ENCODE measurements at regions not wholly inside any gene's neighbourhood (a gene's known extent, or its start where the extent isn't known, plus 50 kb on each side); places are given as distances from the start of the nearest gene placed in this dataset.

DNA sequence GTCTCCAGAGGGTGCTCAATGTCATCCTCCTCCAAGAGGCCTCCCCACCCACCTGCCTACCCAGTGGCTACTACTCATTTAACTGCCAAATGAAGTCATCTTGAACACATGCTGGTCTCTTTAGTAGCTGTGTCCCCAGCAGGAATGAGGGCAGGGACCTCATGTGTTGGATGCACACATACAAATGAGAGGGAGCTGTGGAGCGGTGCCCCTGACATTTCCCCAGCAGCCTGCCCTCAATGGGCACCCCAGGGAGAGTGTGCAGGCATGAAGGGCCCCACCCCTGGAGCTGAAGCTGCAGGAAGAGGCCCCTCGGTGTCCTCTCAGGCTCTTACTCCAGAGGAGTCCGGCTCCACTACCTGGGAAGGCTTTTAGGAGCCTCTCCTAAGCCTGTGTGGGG lies 1322.7 kb downstream of the UQCRFS1 start:
- no peak overlapping the region for H3K27ac Mint-ChIP-seq
- H3K4me1 Mint-ChIP-seq (ENCODE audit: low read depth): no peaks in the 10 kb centered on the region
- no peak for ATAC-seq
- no peak for TF ChIP-seq CTCF (IDR thresholded peaks at IDR 0.05)
- no peak for DNase-seq
- H3K9me3 Mint-ChIP-seq: peaks cover 16% of the 10 kb centered on the region
- H3K4me3 Mint-ChIP-seq: no peak overlapping the region
- intact Hi-C loops (cut with micrococcal nuclease): no loop called here
- CTCF ChIA-PET: no interaction called here
- POLR2A ChIA-PET: interaction anchor here (1.2 kb wide), 1 partner anchor 9 kb away, joined by 3 read pairs; no protein-coding TSS in a partner anchor
- H3K27me3 Mint-ChIP-seq: no peaks in the 10 kb centered on the region
- H3K36me3 Mint-ChIP-seq (ENCODE audit: low read depth): no peaks in the 10 kb centered on the region

DNA sequence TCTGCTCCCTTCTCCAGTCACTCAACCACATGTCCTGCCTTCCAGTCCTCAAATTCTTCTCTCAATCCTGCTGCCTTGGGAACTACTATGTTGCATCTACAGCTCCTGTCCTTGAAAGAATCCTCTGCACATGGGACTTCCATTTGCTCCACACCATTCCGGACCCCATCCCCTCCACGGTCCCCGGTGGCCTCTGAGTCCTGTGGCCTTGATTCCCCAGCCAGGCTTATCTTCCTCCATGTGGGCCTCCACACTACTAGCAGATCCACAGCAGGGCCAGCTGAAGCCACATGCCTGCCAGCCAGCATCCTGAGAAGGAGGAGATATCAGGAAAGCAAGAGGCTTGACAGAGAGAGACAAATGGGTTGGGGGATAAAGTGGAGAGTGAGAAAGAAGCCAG lies 1323.8 kb downstream of the UQCRFS1 start:
- TF ChIP-seq CTCF (IDR thresholded peaks at IDR 0.05): no peak
- intact Hi-C loops (cut with micrococcal nuclease): no loop called here
- H3K27ac Mint-ChIP-seq: no peak overlapping the region

DNA sequence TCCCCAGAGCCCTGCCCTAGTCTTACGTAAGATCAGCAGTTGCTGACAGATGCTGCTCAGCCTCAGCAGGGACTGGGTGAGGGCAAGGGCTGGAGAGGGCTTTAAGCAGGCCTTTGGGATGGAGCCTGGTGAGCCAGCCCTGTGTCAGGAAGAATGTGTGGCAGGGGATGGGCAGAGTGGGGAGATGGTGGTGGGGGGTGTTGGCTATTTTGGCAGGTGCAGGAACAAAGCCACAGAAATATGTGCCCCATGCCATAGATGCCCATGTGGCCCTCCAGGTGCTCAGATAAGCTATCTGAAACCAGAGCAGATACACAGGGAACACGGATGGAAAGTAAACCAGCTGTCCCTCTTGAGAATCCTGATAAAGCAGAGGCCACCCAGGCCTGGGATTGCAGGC lies 1325.0 kb downstream of the UQCRFS1 start:
- Mint-ChIP-seq H3K27me3 (no peaks in the 10 kb centered on the region), H3K4me1 (ENCODE audit: low read depth) (no peaks in the 10 kb centered on the region), H3K36me3 (ENCODE audit: low read depth) (no peaks in the 10 kb centered on the region), H3K27ac (no peak overlapping the region), H3K9me3 (peaks cover 18% of the 10 kb centered on the region), H3K4me3 (no peak overlapping the region)
- ATAC-seq: no peak
- POLR2A ChIA-PET: no interaction called here
- intact Hi-C loops (cut with micrococcal nuclease): no loop called here
- CTCF ChIA-PET: no interaction called here
- DNase-seq: no peak
- no peak for TF ChIP-seq CTCF (IDR thresholded peaks at IDR 0.05)

More for the DNA sequence above, 1323.8 kb downstream of the UQCRFS1 start:
- Mint-ChIP-seq H3K4me1 (ENCODE audit: low read depth) (no peaks in the 10 kb centered on the region), H3K27me3 (no peaks in the 10 kb centered on the region), H3K4me3 (no peak overlapping the region), H3K9me3 (peaks cover 18% of the 10 kb centered on the region), H3K36me3 (ENCODE audit: low read depth) (no peaks in the 10 kb centered on the region)
- no peak for DNase-seq
- ChIA-PET POLR2A (interaction anchor here (1.2 kb wide), 1 partner anchor 8 kb away, joined by 3 read pairs; no protein-coding TSS in a partner anchor), CTCF (no interaction called here)
- ATAC-seq: no peak

GRCh38 chr19:27885359-27885758 lies 1327.6 kb downstream of the UQCRFS1 start:
- Mint-ChIP-seq H3K27me3 (no peaks in the 10 kb centered on the region), H3K4me1 (ENCODE audit: low read depth) (no peaks in the 10 kb centered on the region), H3K4me3 (no peak overlapping the region), H3K27ac (no peak overlapping the region), H3K9me3 (peaks cover 22% of the 10 kb centered on the region), H3K36me3 (ENCODE audit: low read depth) (no peaks in the 10 kb centered on the region)
- no peak for TF ChIP-seq CTCF (IDR thresholded peaks at IDR 0.05)
- intact Hi-C loops (cut with micrococcal nuclease): no loop called here
- DNase-seq: no peak
- ATAC-seq: no peak
- CTCF ChIA-PET: no interaction called here
- POLR2A ChIA-PET: no interaction called here

DNA sequence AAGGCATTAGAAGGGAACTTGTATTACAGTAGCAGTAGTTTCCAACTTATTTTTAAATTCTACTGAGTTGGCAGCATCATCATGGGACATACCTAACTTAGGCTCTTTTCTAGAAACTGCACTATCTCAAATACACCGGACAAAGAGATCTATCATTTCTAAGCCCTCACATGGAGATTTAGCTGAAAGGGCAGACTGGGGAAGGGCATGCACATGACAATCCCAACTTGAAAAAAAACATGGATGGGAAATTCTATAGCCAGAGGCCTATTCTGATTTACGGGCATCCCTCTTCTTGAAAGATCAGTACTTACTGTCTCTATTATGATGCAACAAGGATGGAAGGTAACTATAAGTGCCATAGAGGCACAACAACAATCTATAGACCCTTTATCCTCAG lies 1328.6 kb downstream of the UQCRFS1 start:
- no peaks in the 10 kb centered on the region for H3K4me1 Mint-ChIP-seq (ENCODE audit: low read depth)
- POLR2A ChIA-PET: no interaction called here
- CTCF ChIA-PET: no interaction called here
- H3K27ac Mint-ChIP-seq: no peak overlapping the region
- ATAC-seq (no peak), DNase-seq (no peak)
- H3K36me3 Mint-ChIP-seq (ENCODE audit: low read depth): no peaks in the 10 kb centered on the region
- no peaks in the 10 kb centered on the region for H3K27me3 Mint-ChIP-seq
- intact Hi-C loops (cut with micrococcal nuclease): no loop called here
- peaks cover 26% of the 10 kb centered on the region for H3K9me3 Mint-ChIP-seq
- H3K4me3 Mint-ChIP-seq: no peak overlapping the region
- no peak for TF ChIP-seq CTCF (IDR thresholded peaks at IDR 0.05)

Data from activated CD8-positive, alpha-beta T cell treated with anti-CD3 and anti-CD28 coated beads for 36 hours (primary cell).